ENCODE measurements at regions not wholly inside any gene's neighbourhood (a gene's known extent, or its start where the extent isn't known, plus 50 kb on each side); places are given as distances from the start of the nearest gene placed in this dataset.

DNA sequence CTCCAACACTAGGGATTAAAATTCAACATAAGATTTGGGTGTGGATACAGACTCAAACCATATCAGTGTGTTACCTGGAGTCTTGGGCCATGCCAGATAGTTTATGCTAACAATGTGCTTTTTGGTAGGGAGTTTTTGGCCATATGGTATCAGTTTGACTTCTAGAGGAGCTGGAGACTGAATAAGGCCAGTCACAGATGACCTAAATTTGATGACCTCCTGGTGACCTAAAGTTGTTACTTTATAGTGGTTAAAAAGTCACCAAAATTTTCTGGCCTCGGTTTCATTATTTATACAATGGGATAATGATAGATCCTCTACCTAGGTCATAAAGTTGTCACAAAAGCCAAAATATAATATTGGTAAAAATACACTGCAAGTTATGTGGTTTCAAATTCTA is 877.1 kb downstream of the RAPGEF2 start:
- TF ChIP-seq ESRRA (IDR thresholded peaks at IDR 0.05; ENCODE audit: low read length) (no peak), NR2F1 (conservative IDR thresholded peaks at IDR 0.05) (peak; percentile 58; the same call in 1 of the 2 replicates), TAF1 (IDR thresholded peaks at IDR 0.05; ENCODE audit: borderline replicate concordance, low read depth, low read length) (no peak), ZNF274 (IDR thresholded peaks at IDR 0.05; ENCODE audit: insufficient read depth, insufficient read length) (no peak), MTA3 (IDR thresholded peaks at IDR 0.05; ENCODE audit: borderline replicate concordance, low read length) (no peak), TCF12 (IDR thresholded peaks at IDR 0.05; ENCODE audit: low read depth, low read length) (no peak), EZH2 (IDR thresholded peaks at IDR 0.05; ENCODE audit: borderline replicate concordance, control insufficient read depth, low read depth, low read length) (no peak), SMAD5 (IDR thresholded peaks at IDR 0.05; ENCODE audit: low read depth) (no peak), POLR2A (IDR thresholded peaks at IDR 0.05; ENCODE audit: low read depth, low read length) (no peak), ZNF217 (IDR thresholded peaks at IDR 0.05) (no peak), RFX5 (IDR thresholded peaks at IDR 0.05; ENCODE audit: low read depth, low read length) (no peak)
- TF ChIP-seq, protein P1, sequence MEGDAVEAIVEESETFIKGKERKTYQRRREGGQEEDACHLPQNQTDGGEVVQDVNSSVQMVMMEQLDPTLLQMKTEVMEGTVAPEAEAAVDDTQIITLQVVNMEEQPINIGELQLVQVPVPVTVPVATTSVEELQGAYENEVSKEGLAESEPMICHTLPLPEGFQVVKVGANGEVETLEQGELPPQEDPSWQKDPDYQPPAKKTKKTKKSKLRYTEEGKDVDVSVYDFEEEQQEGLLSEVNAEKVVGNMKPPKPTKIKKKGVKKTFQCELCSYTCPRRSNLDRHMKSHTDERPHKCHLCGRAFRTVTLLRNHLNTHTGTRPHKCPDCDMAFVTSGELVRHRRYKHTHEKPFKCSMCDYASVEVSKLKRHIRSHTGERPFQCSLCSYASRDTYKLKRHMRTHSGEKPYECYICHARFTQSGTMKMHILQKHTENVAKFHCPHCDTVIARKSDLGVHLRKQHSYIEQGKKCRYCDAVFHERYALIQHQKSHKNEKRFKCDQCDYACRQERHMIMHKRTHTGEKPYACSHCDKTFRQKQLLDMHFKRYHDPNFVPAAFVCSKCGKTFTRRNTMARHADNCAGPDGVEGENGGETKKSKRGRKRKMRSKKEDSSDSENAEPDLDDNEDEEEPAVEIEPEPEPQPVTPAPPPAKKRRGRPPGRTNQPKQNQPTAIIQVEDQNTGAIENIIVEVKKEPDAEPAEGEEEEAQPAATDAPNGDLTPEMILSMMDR (IDR thresholded peaks at IDR 0.05 in 2 of 3, conservative IDR thresholded peaks at IDR 0.05 in 1 of 3; ENCODE audit: control insufficient read depth in 2 of 3, extremely low read depth in 1 of 3, insufficient read depth in 1 of 3, low read depth in 3 of 3, low read length in 3 of 3), result no peak
- TF ChIP-seq, protein P2, sequence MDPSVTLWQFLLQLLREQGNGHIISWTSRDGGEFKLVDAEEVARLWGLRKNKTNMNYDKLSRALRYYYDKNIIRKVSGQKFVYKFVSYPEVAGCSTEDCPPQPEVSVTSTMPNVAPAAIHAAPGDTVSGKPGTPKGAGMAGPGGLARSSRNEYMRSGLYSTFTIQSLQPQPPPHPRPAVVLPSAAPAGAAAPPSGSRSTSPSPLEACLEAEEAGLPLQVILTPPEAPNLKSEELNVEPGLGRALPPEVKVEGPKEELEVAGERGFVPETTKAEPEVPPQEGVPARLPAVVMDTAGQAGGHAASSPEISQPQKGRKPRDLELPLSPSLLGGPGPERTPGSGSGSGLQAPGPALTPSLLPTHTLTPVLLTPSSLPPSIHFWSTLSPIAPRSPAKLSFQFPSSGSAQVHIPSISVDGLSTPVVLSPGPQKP (IDR thresholded peaks at IDR 0.05; ENCODE audit: low read depth, low read length), result no peak
